Naive thymus-derived CD4-positive, alpha-beta T cell (primary cell): ENCODE measurements at regions not wholly inside any gene's neighbourhood (a gene's known extent, or its start where the extent isn't known, plus 50 kb on each side); places are given as distances from the start of the nearest gene placed in this dataset.
"Not testable (repeated sequence)": the region's sequence is repeated elsewhere in the genome, so short reads cannot be mapped to it uniquely, and the experiment has no call there.

ENCODE experiments used
- ATAC-seq: fragments of 150-1000 bp; cut with Tn5 transposase; 2 replicates; pipeline ENCODE4 v1.10.0; 2021; ENCODE audit warnings: mild to moderate bottlenecking, moderate library complexity
- CTCF ChIA-PET: fragments of 350-600 bp; sonication (Branson Sonifier 250); formaldehyde crosslinking; loops from one replicate; lab custom pipeline; 2021; ENCODE audit warnings: antibody characterized with exemption; lab: Charles Lee
- POLR2A ChIA-PET: fragments of 350-600 bp; sonication (Branson Sonifier 250); formaldehyde crosslinking; loops from one replicate; lab custom pipeline; 2021; ENCODE audit warnings: antibody characterized with exemption, inconsistent platforms; lab: Charles Lee
- DNase-seq, 9 donors: peaks; one replicate each; pipeline versions ENCODE4 v3.0.0 to v3.0.0-alpha.2; 2020 to 2022; ENCODE audit warnings: mixed read lengths in 1 of 9
- H3K27ac ChIP-seq: one replicate; pipeline ENCODE4 v1.7.0; 2013; ENCODE audit warnings: mild to moderate bottlenecking, low read depth, low read length, moderate library complexity
- H3K27me3 ChIP-seq, 2 donors: one replicate each; pipeline ENCODE4 v1.7.0; 2013; ENCODE audit warnings: low read length in 2 of 2, mild to moderate bottlenecking in 2 of 2, moderate library complexity in 2 of 2; ENCODE audit not compliant: control insufficient read depth in 2 of 2, insufficient read depth in 2 of 2
- H3K36me3 ChIP-seq, 3 experiments: 1 replicate in 2 of 3; 2 replicates in 1 of 3; pipeline ENCODE4 v1.7.0; 2013; ENCODE audit warnings: low read length in 3 of 3, mild to moderate bottlenecking in 3 of 3, moderate library complexity in 1 of 3; ENCODE audit not compliant: insufficient read depth in 3 of 3, control insufficient read depth in 2 of 3
- H3K4me1 ChIP-seq, 2 donors: one replicate each; pipeline ENCODE4 v1.7.0; 2013; ENCODE audit warnings: low read length in 2 of 2, mild to moderate bottlenecking in 2 of 2, moderate library complexity in 1 of 2; ENCODE audit not compliant: control insufficient read depth in 2 of 2, insufficient read depth in 2 of 2
- H3K4me3 ChIP-seq: 2 replicates; pipeline ENCODE4 v1.7.0; 2013; ENCODE audit warnings: mild to moderate bottlenecking, low read length
- H3K9me3 ChIP-seq, 3 experiments: 1 replicate in 2 of 3; 2 replicates in 1 of 3; pipeline ENCODE4 v1.7.0; 2013; ENCODE audit warnings: low read length in 3 of 3; ENCODE audit not compliant: control insufficient read depth in 2 of 3
- H3K27ac Mint-ChIP-seq, 9 donors: one replicate each; pipeline ENCODE4 v1.8.0; 2020 to 2022; ENCODE audit warnings: mixed read lengths in 9 of 9, mild to moderate bottlenecking in 8 of 9, moderate library complexity in 5 of 9, inconsistent platforms in 2 of 9
- H3K27me3 Mint-ChIP-seq, 5 donors: one replicate each; pipeline ENCODE4 v1.8.0; 2021 to 2022; ENCODE audit warnings: mixed read lengths in 5 of 5, mild to moderate bottlenecking in 1 of 5
- H3K36me3 Mint-ChIP-seq, 5 donors: one replicate each; pipeline ENCODE4 v1.8.0; 2020 to 2022; ENCODE audit warnings: mixed read lengths in 5 of 5, mild to moderate bottlenecking in 3 of 5, inconsistent platforms in 1 of 5
- H3K4me1 Mint-ChIP-seq, 7 donors: one replicate each; pipeline ENCODE4 v1.8.0; 2020 to 2022; ENCODE audit warnings: mixed read lengths in 7 of 7, mild to moderate bottlenecking in 3 of 7, inconsistent platforms in 1 of 7
- H3K4me3 Mint-ChIP-seq, 10 donors: one replicate each; pipeline ENCODE4 v1.8.0; 2020 to 2022; ENCODE audit warnings: mild to moderate bottlenecking in 10 of 10, mixed read lengths in 10 of 10, moderate library complexity in 6 of 10, inconsistent platforms in 2 of 10
- H3K9me3 Mint-ChIP-seq, 11 donors: one replicate each; pipeline ENCODE4 v1.8.0; 2020 to 2022; ENCODE audit warnings: mixed read lengths in 11 of 11, mild to moderate bottlenecking in 4 of 11, inconsistent platforms in 1 of 11, moderate library complexity in 1 of 11
- intact Hi-C, 2 donors: fragments of 100-400 bp; cut with micrococcal nuclease; formaldehyde crosslinking; loops; one replicate each; pipeline ENCODE4 v1.15.1; 2023

- Histone ChIP-seq H3K27me3 (no peaks in the 10 kb centered on the region), H3K27ac (no peak overlapping the region), H3K9me3 (no peaks in the 10 kb centered on the region), H3K4me1 (no peaks in the 10 kb centered on the region), H3K4me3 (no peak overlapping the region), H3K36me3 (no peaks in the 10 kb centered on the region)
- H3K4me3 Mint-ChIP-seq = no peak overlapping the region
- H3K4me1 Mint-ChIP-seq = no peaks in the 10 kb centered on the region
- H3K36me3 Mint-ChIP-seq = peaks cover 0 to 4% (median 0%) of the 10 kb centered on the region in 5 donors
- H3K27ac Mint-ChIP-seq = no peak overlapping the region
- ChIA-PET CTCF (no interaction called here), POLR2A (interaction anchor here (0.6 kb wide), 1 partner anchor 702 kb away, joined by 4 read pairs; no protein-coding TSS in a partner anchor)
- intact Hi-C loops = loop anchor here in 1 of 2 donors (10.0 kb wide), 1 partner anchor 128 kb away; no protein-coding TSS in a partner anchor
- peaks cover 0 to 17% (median 4%) of the 10 kb centered on the region in 5 donors for H3K27me3 Mint-ChIP-seq
- DNase-seq (no peak), ATAC-seq (no peak)
- peaks cover 2 to 30% (median 15%) of the 10 kb centered on the region in 11 donors for H3K9me3 Mint-ChIP-seq
Measured at GRCh38 chr2:224122542-224122941, 83.5 kb upstream of the SERPINE2 start.

GRCh38 chr2:224121406-224122067 is 82.5 kb upstream of the SERPINE2 start:
- Histone ChIP-seq H3K36me3 (no peaks in the 10 kb centered on the region), H3K4me1 (no peaks in the 10 kb centered on the region), H3K4me3 (no peak overlapping the region), H3K9me3 (no peaks in the 10 kb centered on the region), H3K27ac (no peak overlapping the region), H3K27me3 (no peaks in the 10 kb centered on the region)
- ChIA-PET POLR2A (no interaction called here), CTCF (no interaction called here)
- peaks cover 2 to 37% (median 19%) of the 10 kb centered on the region in 11 donors for H3K9me3 Mint-ChIP-seq
- no peak overlapping the region for H3K27ac Mint-ChIP-seq
- DNase-seq (no peak), ATAC-seq (no peak)
- H3K4me1 Mint-ChIP-seq = no peaks in the 10 kb centered on the region
- H3K27me3 Mint-ChIP-seq = peaks cover 0 to 26% (median 9%) of the 10 kb centered on the region in 5 donors
- H3K4me3 Mint-ChIP-seq = no peak overlapping the region
- H3K36me3 Mint-ChIP-seq = peaks cover 0 to 4% (median 0%) of the 10 kb centered on the region in 5 donors
- intact Hi-C loops = loop anchor here in 1 of 2 donors (10.0 kb wide), 1 partner anchor 127 kb away; no protein-coding TSS in a partner anchor

- intact Hi-C loops = loop anchor here in 1 of 2 donors (10.0 kb wide), 1 partner anchor 126 kb away; no protein-coding TSS in a partner anchor
- POLR2A ChIA-PET = no interaction called here
Measured at GRCh38 chr2:224120986-224121385, 81.9 kb upstream of the SERPINE2 start.

GRCh38 chr2:224119846-224120245 is 80.8 kb upstream of the SERPINE2 start:
- H3K4me1 ChIP-seq, H3K27me3 ChIP-seq, H3K27ac Mint-ChIP-seq, H3K4me3 Mint-ChIP-seq, H3K4me3 ChIP-seq, H3K36me3 ChIP-seq, H3K4me1 Mint-ChIP-seq, H3K27ac ChIP-seq, H3K9me3 ChIP-seq, DNase-seq, POLR2A ChIA-PET, ATAC-seq, CTCF ChIA-PET: not testable (repeated sequence)
- H3K9me3 Mint-ChIP-seq = peaks cover 2 to 52% (median 24%) of the 10 kb centered on the region in 11 donors
- intact Hi-C loops = loop anchor here in 1 of 2 donors (10.0 kb wide), 1 partner anchor 125 kb away; no protein-coding TSS in a partner anchor
- H3K27me3 Mint-ChIP-seq = peaks cover 12 to 33% (median 20%) of the 10 kb centered on the region in 5 donors
- peaks cover 0 to 12% (median 4%) of the 10 kb centered on the region in 5 donors for H3K36me3 Mint-ChIP-seq

More at GRCh38 chr2:224120986-224121385, 81.9 kb upstream of the SERPINE2 start:
- H3K27me3 Mint-ChIP-seq = peaks cover 3 to 28% (median 12%) of the 10 kb centered on the region in 5 donors
- ATAC-seq = no peak
- H3K4me1 Mint-ChIP-seq = no peaks in the 10 kb centered on the region
- H3K9me3 Mint-ChIP-seq = peaks cover 2 to 42% (median 19%) of the 10 kb centered on the region in 11 donors
- H3K4me1 ChIP-seq = no peaks in the 10 kb centered on the region
- no peak overlapping the region for H3K27ac Mint-ChIP-seq
- no peak overlapping the region for H3K4me3 ChIP-seq
- no peaks in the 10 kb centered on the region for H3K27me3 ChIP-seq
- H3K27ac ChIP-seq = no peak overlapping the region
- H3K4me3 Mint-ChIP-seq = no peak overlapping the region
- H3K9me3 ChIP-seq = no peaks in the 10 kb centered on the region
- CTCF ChIA-PET = no interaction called here
- H3K36me3 ChIP-seq = no peaks in the 10 kb centered on the region
- peaks cover 0 to 4% (median 0%) of the 10 kb centered on the region in 5 donors for H3K36me3 Mint-ChIP-seq
- DNase-seq = no peak

GRCh38 chr2:224114428-224114827 is 75.3 kb upstream of the SERPINE2 start:
- Mint-ChIP-seq H3K36me3 (peaks cover 0 to 22% (median 7%) of the 10 kb centered on the region in 5 donors), H3K9me3 (peaks cover 0 to 65% (median 29%) of the 10 kb centered on the region in 11 donors), H3K4me1 (no peaks in the 10 kb centered on the region), H3K4me3 (no peak overlapping the region), H3K27ac (no peak overlapping the region), H3K27me3 (peaks cover 21 to 38% (median 35%) of the 10 kb centered on the region in 5 donors)
- Histone ChIP-seq H3K9me3 (no peaks in the 10 kb centered on the region), H3K4me1 (no peaks in the 10 kb centered on the region), H3K36me3 (no peaks in the 10 kb centered on the region), H3K4me3 (no peak overlapping the region), H3K27me3 (no peaks in the 10 kb centered on the region), H3K27ac (no peak overlapping the region)
- ChIA-PET POLR2A (no interaction called here), CTCF (no interaction called here)
- no peak for DNase-seq
- intact Hi-C loops = no loop called here
- ATAC-seq = no peak

GRCh38 chr2:224113930-224114329 is 74.8 kb upstream of the SERPINE2 start:
- H3K36me3 ChIP-seq, H3K4me3 Mint-ChIP-seq, H3K4me3 ChIP-seq, H3K27ac Mint-ChIP-seq, CTCF ChIA-PET, POLR2A ChIA-PET, H3K4me1 ChIP-seq, H3K27me3 ChIP-seq, intact Hi-C loops, ATAC-seq, DNase-seq, H3K9me3 ChIP-seq, H3K4me1 Mint-ChIP-seq, H3K27ac ChIP-seq: not testable (repeated sequence)
- Mint-ChIP-seq H3K36me3 (peaks cover 0 to 22% (median 7%) of the 10 kb centered on the region in 5 donors), H3K27me3 (peaks cover 21 to 38% (median 35%) of the 10 kb centered on the region in 5 donors), H3K9me3 (peaks cover 0 to 60% (median 26%) of the 10 kb centered on the region in 11 donors)
